HG02678 (cell line): ENCODE measurements at regions not wholly inside any gene's neighbourhood (a gene's known extent, or its start where the extent isn't known, plus 50 kb on each side); places are given as distances from the start of the nearest gene placed in this dataset.

Experiments
- ATAC-seq: cut with Tn5 transposase; IDR thresholded peaks from one replicate; pipeline ENCODE4 v1.9.1; 2021; ENCODE audit warnings: mild to moderate bottlenecking, moderate library complexity; ENCODE audit not compliant: unreplicated experiment

- no peak for ATAC-seq
Observed at GRCh38 chr2:104388296-104388695, 465.6 kb upstream of the POU3F3 start.

GRCh38 chr2:104402825-104403224 is 451.1 kb upstream of the POU3F3 start:
- no peak for ATAC-seq

- no peak for ATAC-seq
Observed at GRCh38 chr2:104404526-104404925, 449.4 kb upstream of the POU3F3 start.

GRCh38 chr2:104405623-104406022 is 448.3 kb upstream of the POU3F3 start:
- no peak for ATAC-seq

GRCh38 chr2:104406261-104406726 is 447.6 kb upstream of the POU3F3 start:
- no peak for ATAC-seq

GRCh38 chr2:104407641-104408040 is 446.3 kb upstream of the POU3F3 start:
- no peak for ATAC-seq

GRCh38 chr2:104408266-104408665 is 445.6 kb upstream of the POU3F3 start:
- ATAC-seq, result no peak

GRCh38 chr2:104410136-104410535 is 443.8 kb upstream of the POU3F3 start:
- ATAC-seq, result no peak

GRCh38 chr2:104412384-104412783 is 441.5 kb upstream of the POU3F3 start:
- peak; percentile 47 for ATAC-seq

- no peak for ATAC-seq
Observed at GRCh38 chr2:104413890-104414289, 440.0 kb upstream of the POU3F3 start.

GRCh38 chr2:104415284-104415683 is 438.6 kb upstream of the POU3F3 start:
- ATAC-seq, result no peak

- ATAC-seq, result no peak
Observed at GRCh38 chr2:104416339-104417000, 437.4 kb upstream of the POU3F3 start.

GRCh38 chr2:104420420-104420819 is 433.5 kb upstream of the POU3F3 start:
- no peak for ATAC-seq

GRCh38 chr2:104420953-104421352 is 433.0 kb upstream of the POU3F3 start:
- no peak for ATAC-seq

- no peak for ATAC-seq
Observed at GRCh38 chr2:104425850-104426595, 427.9 kb upstream of the POU3F3 start.

GRCh38 chr2:104428155-104428554 is 425.8 kb upstream of the POU3F3 start:
- ATAC-seq, result no peak

GRCh38 chr2:104429639-104430358 is 424.1 kb upstream of the POU3F3 start:
- no peak for ATAC-seq

- ATAC-seq, result no peak
Observed at GRCh38 chr2:104430359-104430740, 423.6 kb upstream of the POU3F3 start.

GRCh38 chr2:104430852-104431251 is 423.1 kb upstream of the POU3F3 start:
- ATAC-seq, result no peak

GRCh38 chr2:104431701-104432121 is 422.2 kb upstream of the POU3F3 start:
- ATAC-seq, result no peak

- ATAC-seq, result no peak
Observed at GRCh38 chr2:104432401-104432800, 421.5 kb upstream of the POU3F3 start.

- ATAC-seq, result no peak
Observed at GRCh38 chr2:104432991-104433390, 420.9 kb upstream of the POU3F3 start.
